ENCODE measurements at regions not wholly inside any gene's neighbourhood (a gene's known extent, or its start where the extent isn't known, plus 50 kb on each side); places are given as distances from the start of the nearest gene placed in this dataset.

DNA sequence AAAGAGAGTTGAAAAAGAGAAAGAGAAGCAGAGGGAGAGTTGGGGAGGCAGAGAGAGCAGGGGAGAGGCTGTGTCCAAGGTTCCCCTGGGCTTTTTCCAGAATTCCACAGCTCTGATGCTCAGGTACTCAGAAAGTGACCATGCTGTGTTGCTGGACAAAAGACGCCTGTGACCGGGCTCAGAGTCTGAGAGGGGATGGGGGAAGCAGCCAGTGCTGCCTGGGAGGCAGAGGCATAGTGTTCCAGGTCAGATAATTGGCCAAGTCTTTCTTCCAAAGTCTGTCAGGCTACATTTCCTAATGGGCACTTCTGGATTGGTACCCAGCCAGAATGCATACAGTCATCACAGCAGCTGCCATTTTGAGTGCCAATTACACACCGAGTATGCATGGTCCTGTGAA lies 86.1 kb downstream of the PTPRS start:
- no peak overlapping the region for H3K4me3 ChIP-seq (ENCODE audit: control insufficient read depth in 2 of 3, extremely low read depth in 1 of 3, insufficient read depth in 2 of 3, low read depth in 1 of 3, low read length in 3 of 3)
- H3K4me2 ChIP-seq (ENCODE audit: control insufficient read depth, extremely low read depth, insufficient read depth, low read depth, low read length): no peak overlapping the region
- TF ChIP-seq, protein P1, sequence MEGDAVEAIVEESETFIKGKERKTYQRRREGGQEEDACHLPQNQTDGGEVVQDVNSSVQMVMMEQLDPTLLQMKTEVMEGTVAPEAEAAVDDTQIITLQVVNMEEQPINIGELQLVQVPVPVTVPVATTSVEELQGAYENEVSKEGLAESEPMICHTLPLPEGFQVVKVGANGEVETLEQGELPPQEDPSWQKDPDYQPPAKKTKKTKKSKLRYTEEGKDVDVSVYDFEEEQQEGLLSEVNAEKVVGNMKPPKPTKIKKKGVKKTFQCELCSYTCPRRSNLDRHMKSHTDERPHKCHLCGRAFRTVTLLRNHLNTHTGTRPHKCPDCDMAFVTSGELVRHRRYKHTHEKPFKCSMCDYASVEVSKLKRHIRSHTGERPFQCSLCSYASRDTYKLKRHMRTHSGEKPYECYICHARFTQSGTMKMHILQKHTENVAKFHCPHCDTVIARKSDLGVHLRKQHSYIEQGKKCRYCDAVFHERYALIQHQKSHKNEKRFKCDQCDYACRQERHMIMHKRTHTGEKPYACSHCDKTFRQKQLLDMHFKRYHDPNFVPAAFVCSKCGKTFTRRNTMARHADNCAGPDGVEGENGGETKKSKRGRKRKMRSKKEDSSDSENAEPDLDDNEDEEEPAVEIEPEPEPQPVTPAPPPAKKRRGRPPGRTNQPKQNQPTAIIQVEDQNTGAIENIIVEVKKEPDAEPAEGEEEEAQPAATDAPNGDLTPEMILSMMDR (optimal IDR thresholded peaks at IDR 0.05 in 1 of 3, IDR thresholded peaks at IDR 0.05 in 1 of 3, conservative IDR thresholded peaks at IDR 0.05 in 1 of 3; ENCODE audit: extremely low read depth in 1 of 3, insufficient read depth in 2 of 3, low read length in 3 of 3): no peak
- no peak for TF ChIP-seq EZH2 (IDR thresholded peaks at IDR 0.05; ENCODE audit: low read length)
- H3K36me3 ChIP-seq (ENCODE audit: control insufficient read depth in 2 of 2, extremely low read depth in 1 of 2, insufficient read depth in 2 of 2, low read length in 2 of 2): peaks cover 0 to 1% of the 10 kb centered on the region in 2 experiments
- DNase-seq (ENCODE audit: low read depth, low spot score): no peak
- no peaks in the 10 kb centered on the region for H3K79me2 ChIP-seq (ENCODE audit: control insufficient read depth, insufficient read depth, low read length)
- no peak overlapping the region for H3K9ac ChIP-seq (ENCODE audit: control insufficient read depth, extremely low read depth, insufficient read depth, low read length)
- no peak overlapping the region for H3K27ac ChIP-seq (ENCODE audit: control insufficient read depth, insufficient read depth, low read length)
- H3K27me3 ChIP-seq (ENCODE audit: control insufficient read depth, extremely low read depth, insufficient read depth, low read length): no peaks in the 10 kb centered on the region
- dilution Hi-C loops (cut with MboI; ENCODE audit: extremely low pct_ligation_motif_present, low sequenced_read_pairs): no loop called here
- no peaks in the 10 kb centered on the region for H4K20me1 ChIP-seq (ENCODE audit: control insufficient read depth, extremely low read depth, insufficient read depth, low read length)
- no peaks in the 10 kb centered on the region for H3K4me1 ChIP-seq (ENCODE audit: control insufficient read depth, extremely low read depth, insufficient read depth, low read length)
- no peak overlapping the region for H2AFZ ChIP-seq (ENCODE audit: control insufficient read depth, low read length)
- FAIRE-seq: no peak
- H3K9me3 ChIP-seq (ENCODE audit: control insufficient read depth, low read depth, low read length): peaks cover 6% of the 10 kb centered on the region
- H3K9me1 ChIP-seq (ENCODE audit: control insufficient read depth, extremely low read depth, insufficient read depth, low read length): no peaks in the 10 kb centered on the region

GRCh38 chr19:5253406-5254110 lies 87.1 kb downstream of the PTPRS start:
- Histone ChIP-seq H3K9ac (ENCODE audit: control insufficient read depth, extremely low read depth, insufficient read depth, low read length) (no peak overlapping the region), H3K79me2 (ENCODE audit: control insufficient read depth, insufficient read depth, low read length) (no peaks in the 10 kb centered on the region), H3K9me3 (ENCODE audit: control insufficient read depth, low read depth, low read length) (peaks cover 6% of the 10 kb centered on the region), H3K4me2 (ENCODE audit: control insufficient read depth, extremely low read depth, insufficient read depth, low read depth, low read length) (no peak overlapping the region), H2AFZ (ENCODE audit: control insufficient read depth, low read length) (no peak overlapping the region), H3K36me3 (ENCODE audit: control insufficient read depth in 2 of 2, extremely low read depth in 1 of 2, insufficient read depth in 2 of 2, low read length in 2 of 2) (peaks cover 0 to 1% of the 10 kb centered on the region in 2 experiments), H3K9me1 (ENCODE audit: control insufficient read depth, extremely low read depth, insufficient read depth, low read length) (no peaks in the 10 kb centered on the region), H3K4me3 (ENCODE audit: control insufficient read depth in 2 of 3, extremely low read depth in 1 of 3, insufficient read depth in 2 of 3, low read depth in 1 of 3, low read length in 3 of 3) (no peak overlapping the region), H4K20me1 (ENCODE audit: control insufficient read depth, extremely low read depth, insufficient read depth, low read length) (no peaks in the 10 kb centered on the region), H3K27me3 (ENCODE audit: control insufficient read depth, extremely low read depth, insufficient read depth, low read length) (no peaks in the 10 kb centered on the region), H3K4me1 (ENCODE audit: control insufficient read depth, extremely low read depth, insufficient read depth, low read length) (no peaks in the 10 kb centered on the region), H3K27ac (ENCODE audit: control insufficient read depth, insufficient read depth, low read length) (no peak overlapping the region)
- no peak for DNase-seq (ENCODE audit: low read depth, low spot score)
- dilution Hi-C loops (cut with MboI; ENCODE audit: extremely low pct_ligation_motif_present, low sequenced_read_pairs): no loop called here
- TF ChIP-seq, protein P1 (optimal IDR thresholded peaks at IDR 0.05 in 1 of 3, IDR thresholded peaks at IDR 0.05 in 1 of 3, conservative IDR thresholded peaks at IDR 0.05 in 1 of 3; ENCODE audit: extremely low read depth in 1 of 3, insufficient read depth in 2 of 3, low read length in 3 of 3): no peak
- TF ChIP-seq EZH2 (IDR thresholded peaks at IDR 0.05; ENCODE audit: low read length): no peak
- no peak for FAIRE-seq
